NCI-H2196 (cell line): ENCODE measurements at regions not wholly inside any gene's neighbourhood (a gene's known extent, or its start where the extent isn't known, plus 50 kb on each side); places are given as distances from the start of the nearest gene placed in this dataset.

Source experiments
- DNase-seq: peaks from one replicate; lab custom pipeline; 2025; ENCODE audit not compliant: unreplicated experiment; lab: John Stamatoyannopoulos, UW

DNA sequence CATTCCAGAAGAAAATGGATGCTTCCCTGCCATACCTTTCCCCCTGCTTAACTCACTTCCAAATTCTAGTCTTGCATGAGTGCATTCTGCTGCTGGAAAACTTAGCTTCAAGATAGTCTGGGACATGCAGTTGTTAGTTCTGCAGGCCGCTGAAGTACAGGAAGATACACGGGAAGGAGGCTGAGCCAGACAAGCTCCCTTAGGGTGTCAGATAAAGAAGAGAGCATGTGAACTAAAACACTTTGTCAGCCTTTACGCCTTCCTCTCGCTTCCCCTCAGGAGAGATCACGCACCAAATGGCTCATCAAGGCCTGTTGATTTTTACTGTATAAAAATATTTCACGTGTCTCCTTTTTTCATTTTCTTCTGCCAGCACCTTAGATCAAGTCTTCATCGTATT lies 420.7 kb downstream of the INSC start:
- DNase-seq, result no peak

DNA sequence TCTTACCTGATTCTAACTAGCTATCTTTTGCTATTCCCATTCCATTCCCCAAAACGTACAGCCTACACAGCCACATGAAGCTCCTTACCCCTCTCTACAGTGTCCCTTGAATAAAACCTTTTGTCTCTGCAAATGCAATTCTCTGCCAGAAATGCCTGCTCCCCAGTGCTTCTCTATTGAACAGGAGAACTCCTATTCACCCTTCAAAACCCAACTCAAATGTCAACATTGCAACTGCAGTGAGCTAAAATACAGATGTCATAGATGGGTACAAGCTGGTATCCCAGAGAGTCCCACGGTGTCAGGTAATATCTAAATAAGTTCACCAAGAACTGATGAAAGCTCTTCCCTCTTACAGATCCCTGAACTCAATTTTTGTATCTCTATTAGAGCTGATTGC lies 421.7 kb downstream of the INSC start:
- no peak for DNase-seq

DNA sequence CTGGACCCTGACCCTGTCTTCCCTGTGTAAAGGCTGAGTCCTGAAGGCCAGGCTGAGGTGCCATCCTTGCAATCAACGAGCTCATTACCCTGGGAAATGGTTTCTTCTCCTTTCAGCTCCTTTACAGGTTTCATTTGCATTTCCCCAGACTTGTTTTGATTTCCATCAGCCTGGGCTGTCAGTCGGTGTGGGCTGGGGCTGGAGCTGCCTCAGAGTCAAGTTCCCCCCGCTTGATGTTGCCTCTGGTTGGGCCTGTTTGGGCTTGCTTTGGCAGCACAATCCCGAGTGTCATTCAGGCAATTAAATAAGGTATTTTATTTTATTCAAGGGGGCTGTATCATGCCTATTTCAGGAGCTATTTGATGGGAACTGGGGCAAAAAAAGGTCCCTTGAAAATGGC lies 424.9 kb downstream of the INSC start:
- DNase-seq, result no peak

DNA sequence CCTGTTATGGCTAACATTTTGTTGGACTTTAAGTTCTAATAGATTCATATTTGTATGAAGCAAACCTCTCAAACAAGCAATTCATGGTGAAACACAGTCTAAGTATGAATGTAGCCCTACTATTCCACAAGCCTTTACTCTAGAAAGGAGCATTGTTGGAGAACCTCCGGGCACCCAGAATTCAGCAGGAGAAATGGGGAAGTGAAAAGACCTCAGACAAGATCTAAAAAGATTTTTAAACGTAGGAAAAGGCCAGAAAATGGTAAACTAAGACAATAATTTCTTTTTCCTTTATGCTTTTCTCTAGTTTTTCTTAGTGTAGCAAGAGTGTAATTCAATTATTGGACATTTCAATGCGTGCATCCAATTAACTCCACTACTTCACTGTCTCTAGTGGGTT lies 426.4 kb downstream of the INSC start:
- DNase-seq, result no peak

DNA sequence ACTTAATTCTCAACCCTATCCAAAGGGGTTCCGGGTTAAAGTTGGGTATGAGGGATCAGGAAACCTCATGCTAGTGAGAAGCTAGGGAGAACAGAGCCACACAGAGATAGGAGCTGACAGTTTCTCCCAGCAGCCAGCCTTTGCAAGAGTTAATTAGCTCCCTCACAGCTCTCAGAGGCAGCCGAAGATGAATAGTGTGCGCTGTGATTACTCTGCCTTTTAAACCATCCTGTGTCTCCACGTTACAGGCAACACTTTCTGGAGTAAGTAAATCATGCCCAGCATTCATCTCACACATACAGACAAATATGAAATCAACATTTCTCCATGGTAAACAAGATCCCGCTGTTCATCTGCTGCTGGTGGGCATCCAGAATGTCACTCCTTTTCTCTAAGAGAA lies 429.6 kb downstream of the INSC start:
- no peak for DNase-seq

DNA sequence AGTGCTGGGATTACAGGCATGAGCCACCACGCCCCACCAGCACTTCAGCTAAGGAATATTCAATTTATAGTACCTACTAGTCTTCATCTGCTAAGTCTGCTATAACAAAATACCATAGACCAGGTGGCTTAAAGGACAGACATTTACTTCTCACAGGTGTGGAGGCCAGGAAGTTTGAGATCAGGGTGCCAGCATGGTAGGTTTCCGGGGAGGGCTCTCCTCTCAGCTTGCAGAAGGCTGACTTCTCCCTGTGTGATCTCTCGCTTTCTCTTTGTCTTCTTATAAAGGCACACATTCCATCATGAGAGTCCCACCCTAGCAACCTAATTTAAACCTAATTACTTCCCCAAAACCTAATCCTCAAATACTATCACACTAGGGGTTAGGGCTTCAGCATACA lies 433.0 kb downstream of the INSC start:
- no peak for DNase-seq

DNA sequence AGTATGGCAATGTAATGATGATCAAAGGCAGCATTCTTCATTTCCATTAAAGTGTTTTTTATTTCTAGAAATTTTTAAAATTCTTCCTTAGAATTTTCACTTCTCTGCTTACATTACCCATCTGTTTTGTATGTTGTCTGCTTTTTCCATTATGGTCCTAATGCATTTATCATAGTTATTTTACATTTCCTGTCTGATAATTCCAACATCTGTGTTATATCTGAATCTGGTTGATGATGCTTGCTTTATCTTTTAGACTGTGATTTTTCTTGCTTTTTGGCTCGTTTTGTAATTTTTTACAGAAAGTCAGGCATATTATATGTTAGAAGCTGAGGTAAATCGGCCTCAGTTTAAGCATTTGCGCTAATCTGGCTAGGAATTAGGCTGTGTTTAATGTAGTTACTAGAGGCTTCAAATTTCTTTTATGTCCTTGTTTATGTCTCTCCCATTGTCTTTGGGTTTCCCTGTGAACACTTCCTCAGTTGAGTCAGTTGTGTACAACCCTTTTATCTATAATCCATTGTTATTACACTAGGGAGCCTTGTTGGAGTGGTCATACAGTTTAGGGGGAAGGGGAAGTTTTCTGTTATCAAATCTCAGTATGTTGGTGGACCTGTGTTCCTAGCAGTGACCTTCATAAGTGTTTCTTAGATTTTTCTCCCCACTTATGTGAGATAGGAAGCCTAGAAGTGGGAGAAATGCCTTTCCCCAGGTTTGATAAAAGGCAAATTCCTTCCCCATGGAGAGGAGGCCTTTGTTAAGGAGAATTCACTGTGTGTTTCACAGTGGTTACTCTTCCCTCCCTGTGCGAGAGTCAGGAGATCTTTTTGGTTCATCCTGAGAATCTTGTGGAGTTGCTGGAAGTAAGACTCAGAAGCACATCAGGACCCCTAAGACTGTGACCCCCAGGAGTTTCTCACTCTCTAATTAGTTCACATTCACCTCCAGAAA lies 437.5 kb downstream of the INSC start:
- no peak for DNase-seq

DNA sequence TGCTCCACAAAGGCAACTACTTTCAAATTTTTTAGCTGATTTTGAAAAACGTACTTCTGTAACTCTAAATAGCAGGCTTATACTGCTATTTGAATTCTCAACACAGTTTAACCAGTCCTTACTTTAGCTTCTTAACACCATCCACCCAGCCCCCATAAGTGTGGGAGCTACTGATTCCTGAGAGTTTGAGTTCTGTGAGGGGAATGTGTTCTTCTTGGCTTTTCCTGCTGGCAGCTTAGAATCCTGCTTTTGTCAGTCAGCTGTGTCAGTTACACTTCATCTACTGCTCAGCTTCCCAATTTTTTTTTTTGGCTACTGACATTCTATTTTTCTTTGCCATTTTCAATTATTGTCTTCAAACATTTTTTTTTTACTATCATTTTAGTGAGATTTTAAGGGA lies 440.4 kb downstream of the INSC start:
- no peak for DNase-seq

DNA sequence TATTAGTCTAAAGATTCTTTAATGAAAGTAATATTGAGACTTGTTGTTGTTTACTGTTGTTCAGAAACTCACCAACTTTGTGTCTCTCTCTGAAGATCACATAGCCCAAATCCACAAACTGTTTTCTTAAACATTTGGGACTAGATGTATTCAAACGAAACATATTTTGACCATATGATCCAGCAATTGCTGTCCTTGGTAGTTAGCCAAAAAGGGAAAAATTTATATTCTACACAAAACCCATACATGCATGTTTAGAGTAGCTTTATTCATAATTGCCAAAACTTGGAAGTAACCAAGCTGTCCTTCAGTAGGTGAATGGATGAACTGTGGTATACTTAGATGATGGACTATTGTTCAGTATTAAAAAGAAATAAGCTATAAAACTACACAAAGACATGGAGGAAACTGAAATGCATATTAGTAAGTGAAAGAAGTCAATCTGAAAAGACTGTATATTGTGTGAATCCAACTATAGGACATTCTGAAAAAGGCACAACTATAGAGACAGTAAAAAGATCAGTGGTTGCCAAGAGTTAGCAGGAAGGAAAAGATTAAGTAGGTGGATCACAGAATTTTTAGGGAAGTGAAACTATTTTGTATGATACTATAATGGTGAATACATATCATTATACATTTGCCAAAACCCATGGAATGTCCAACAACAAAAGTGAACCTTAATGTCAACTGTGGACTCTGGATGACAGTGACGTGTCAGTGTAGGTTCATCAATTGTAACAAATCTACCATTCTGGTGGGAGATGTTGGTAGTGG lies 442.9 kb downstream of the INSC start:
- DNase-seq, result no peak

DNA sequence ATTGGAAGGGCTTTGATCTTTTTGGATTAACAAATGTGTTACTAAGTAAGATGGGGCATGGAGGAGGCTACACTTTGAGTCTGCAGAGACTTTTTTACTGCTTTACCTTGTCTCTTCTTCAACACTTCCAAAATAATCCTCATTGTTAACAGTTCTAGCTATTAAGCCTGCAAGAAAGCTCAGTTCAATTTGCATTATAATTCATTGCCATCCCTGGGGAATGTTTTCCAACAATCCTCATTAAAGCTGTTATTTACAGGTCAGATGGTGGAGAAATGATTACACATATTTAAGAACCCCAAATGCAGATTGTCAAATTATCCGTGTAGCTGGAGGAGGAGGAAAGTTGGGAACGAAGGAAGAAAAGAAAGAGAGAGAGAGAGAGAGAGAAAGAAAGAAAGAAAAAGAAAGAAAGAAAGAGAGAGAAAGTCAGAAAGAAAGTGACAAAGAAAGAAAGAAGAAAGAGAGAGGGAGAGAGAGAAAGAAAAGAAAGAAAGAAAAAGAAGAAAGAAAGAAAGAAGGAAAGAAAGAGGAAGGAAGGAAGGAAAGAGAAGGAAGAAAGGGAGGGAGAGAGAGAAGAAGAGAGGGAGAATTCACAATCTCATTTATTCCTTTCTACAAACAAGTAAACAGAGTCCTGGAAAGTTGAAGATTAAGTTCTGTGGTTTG lies 443.9 kb downstream of the INSC start:
- no peak for DNase-seq

DNA sequence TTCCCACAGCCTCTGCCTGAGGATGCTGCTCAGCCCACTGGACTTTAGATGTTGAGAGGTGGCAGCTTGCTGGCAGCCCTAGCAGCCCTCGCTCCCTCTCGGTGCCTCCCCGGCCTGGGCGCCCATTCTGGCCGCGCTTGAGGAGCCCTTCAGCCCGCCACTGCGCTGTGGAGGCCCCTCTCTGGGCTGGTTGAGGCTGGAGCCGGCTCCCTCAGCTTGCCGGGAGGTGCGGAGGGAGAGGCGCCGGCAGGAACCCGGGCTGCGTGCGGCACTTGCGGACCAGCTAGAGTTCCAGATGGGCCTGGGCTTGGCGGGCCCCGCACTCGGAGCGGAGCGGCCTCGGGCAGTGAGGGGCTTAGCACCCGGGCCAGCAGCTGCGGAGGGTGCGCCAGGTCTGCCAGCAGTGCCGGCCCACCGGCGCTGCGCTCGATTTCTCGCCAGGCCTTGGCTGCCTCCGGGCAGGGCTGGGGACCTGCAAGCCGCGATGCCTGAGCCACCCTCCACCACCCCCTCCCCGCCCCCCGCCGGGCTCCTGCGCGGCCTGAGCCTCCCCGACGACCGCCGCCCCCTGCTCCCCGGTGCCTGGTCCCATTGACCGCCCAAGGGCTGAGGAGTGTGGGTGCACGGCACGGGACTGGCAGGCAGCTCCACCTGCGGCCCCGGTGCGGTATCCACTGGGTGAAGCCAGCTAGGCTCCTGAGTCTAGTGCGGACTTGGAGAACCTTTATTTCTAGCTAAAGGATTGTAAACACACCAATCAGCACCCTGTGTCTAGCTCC lies 446.2 kb downstream of the INSC start:
- DNase-seq, result no peak

DNA sequence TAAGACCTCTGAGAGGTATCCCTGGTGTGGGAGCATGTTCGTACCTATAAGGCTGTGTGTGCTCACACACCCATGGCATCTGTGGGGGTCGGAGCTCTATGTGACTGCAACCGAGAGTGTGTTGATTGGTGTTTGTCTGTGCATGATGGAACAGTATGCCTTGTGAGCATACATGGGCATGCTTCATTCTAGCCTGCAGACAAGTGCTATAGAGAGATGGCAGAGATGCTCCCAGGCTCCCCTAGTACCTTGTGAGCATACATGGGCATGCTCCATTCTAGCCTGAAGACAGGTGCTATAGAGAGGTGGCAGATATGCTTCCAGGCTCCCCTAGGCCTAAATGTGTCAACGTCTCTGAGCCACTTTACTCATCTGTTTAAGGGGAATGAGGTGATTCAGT lies 447.5 kb downstream of the INSC start:
- no peak for DNase-seq

DNA sequence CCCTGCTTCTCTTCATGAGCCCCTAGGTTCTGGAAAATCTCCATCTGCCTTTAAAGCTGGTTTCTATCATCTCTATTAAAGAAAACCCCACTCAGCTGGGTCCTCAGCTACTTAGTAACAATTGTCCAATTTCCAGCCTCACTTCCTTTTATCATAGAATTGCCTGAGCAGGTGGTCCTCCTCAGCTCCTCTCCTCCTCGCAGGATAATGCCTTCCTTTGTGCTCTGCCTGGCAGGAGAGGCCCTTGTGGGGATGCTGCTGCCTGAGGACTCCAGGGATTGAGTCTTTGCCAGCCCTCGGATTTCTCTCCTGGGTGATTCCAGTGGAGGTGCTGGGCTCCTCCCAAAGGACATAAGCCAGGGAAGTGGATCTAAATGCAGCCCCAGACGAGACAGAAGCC lies 448.3 kb downstream of the INSC start:
- no peak for DNase-seq

DNA sequence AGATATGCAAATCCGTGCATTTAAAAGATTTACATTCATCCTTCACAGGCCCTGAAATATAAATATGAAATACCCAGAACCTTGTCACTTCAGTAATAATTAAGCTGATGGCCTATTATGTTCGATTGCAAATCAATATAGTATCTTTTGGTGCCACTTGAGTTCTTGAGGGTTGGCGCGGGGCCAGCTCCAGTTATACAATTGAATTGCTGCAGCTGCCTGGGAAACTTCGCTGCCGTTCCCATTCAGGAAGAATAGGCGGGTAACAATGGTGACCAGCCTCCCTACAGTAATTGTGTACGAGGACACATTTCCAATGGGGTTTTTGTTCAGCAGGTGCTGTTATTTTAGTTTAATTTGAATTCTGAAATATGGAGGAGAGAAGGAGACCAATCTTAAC lies 451.2 kb downstream of the INSC start:
- DNase-seq, result no peak

DNA sequence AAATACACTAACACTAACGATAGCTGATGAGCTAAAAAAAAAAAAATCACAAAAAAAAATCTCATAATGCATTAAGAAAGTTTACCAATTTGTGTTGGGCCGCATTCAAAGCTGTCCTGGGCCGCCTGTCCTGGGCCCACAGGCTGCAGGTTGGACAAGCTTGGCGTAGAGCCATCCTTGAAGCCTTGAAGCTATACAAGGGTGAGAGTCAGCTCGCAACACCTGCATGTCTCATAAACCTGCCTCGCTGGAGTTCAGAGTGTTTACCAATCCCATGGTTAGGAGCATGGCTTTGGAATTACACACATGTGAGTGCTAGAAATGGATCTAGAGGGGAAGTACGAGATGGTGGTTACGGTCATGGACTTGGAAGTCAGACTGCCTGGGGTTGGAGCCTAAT lies 453.7 kb downstream of the INSC start:
- DNase-seq, result no peak

DNA sequence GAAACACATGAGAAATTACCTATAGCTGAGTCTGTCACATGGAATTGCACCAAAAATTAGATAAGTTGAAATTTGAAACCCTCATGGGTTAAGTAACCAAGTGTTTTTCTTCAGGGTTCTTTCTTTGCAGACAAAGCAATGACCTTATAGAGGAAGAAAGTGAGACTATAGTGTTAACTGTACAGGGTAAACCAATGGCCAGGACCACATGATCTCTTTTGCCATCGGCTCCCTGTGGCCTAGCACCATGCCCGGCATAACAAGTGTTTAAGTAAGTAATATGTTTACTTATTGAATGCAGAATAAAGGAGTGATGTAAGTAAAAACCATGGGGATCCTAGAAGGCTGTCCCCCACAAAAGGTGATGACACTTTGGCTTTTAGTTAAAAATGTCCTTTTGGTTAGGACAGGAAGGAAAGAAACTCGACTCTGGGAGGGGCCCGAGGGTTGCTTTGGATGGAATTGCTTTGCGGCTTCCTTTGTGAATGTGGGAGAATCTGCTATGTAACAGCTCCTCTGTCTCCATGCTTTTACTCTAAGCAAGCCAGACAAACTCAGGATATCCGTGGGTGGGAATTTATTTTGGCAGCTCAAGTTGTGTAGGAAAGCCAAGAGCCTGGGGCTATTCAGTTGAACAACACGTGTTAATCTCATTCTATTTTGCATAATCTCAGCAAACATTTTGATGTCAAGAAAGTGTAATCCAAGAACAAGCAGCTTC lies 454.7 kb downstream of the INSC start:
- DNase-seq, result no peak

DNA sequence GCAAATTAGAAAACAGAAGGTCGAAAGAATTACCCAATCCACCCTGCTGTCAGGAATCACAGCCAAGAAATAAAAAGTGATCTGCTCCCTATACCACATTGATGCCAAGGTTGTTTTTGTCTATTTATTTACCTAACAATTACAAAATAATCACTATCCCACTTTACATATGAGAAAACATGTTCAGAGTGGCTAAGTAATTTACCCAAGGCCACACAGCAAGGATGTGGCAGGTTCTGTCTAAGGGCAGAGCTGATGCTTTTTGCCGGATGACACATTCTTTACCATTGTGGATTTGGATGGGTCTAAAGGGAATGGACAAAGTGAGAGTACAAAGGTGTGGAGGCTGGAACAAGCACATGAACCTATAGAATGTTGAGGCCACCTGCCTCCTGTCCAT lies 460.7 kb downstream of the INSC start:
- DNase-seq, result no peak

DNA sequence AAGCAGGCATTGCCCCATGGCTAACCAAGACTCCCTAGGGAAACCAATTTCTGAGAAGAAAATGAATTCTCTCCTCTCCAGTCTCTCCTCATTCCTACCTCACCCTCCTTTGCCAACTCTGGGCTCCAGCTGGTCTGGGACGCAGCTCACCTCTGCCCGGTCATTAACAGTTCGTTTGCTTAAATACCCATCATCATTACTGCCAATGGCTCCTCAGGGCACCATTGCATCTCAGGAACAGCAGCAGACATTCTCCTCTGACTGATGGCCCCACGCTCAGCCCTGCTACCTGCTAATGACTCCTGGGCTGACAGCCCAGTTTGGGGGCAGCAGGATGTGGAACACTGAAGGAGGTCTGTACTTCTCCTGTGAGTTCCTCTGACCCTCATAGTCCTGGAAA lies 462.0 kb downstream of the INSC start:
- DNase-seq, result no peak

DNA sequence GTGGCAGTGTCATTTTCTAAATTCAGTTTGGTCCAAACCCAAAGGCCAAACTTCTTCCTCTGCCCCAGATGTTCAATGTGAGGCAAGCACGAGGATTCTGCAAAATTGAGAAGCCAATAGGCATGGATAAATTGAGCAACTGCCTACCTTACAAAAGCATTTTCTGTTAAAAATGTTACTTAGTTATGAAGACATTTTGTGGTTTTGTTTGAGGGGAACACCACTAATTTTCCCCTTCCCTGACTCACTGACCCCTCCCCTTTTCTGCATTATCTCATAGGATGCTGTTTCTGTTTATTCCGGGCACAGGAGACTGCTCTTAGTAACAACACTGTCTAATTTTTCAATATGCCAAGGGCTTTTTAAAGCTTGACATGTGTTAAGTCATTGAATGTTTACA lies 462.8 kb downstream of the INSC start:
- DNase-seq, result no peak

DNA sequence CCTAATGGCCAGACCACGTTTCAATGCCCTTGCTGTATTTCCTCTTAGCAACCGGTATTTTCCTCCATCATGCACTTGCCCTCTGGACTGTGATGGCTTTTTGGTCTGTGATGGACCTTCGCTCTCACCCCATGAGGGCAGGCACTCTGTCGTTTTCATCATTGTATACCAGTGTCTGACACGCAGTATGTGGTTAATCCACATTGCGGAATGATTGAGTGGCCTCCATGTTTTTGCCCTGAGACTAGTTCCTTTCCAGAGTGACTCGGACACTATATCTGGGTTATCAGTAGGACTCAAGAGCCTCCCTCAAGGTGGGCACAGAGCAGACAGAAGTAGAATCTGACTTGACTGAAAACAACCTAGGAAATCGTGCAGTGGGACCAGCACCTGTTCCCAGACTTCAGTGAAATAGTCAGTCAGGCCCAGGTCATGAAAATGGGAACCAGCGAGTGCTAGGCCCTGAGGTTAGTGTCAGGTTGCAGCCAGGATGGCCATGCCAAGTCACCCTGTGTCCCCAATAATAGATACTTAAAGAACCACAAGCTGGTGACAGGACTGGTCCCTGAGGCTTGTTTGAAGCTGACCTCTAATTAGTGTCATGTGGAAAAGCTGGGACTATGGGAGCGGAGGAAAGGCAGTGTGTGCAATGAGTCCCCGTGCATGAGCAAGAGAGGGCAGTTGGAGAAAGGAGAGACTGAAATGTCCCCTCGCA lies 464.7 kb downstream of the INSC start:
- DNase-seq, result no peak
